ENCODE measurements at regions not wholly inside any gene's neighbourhood (a gene's known extent, or its start where the extent isn't known, plus 50 kb on each side); places are given as distances from the start of the nearest gene placed in this dataset.

DNA sequence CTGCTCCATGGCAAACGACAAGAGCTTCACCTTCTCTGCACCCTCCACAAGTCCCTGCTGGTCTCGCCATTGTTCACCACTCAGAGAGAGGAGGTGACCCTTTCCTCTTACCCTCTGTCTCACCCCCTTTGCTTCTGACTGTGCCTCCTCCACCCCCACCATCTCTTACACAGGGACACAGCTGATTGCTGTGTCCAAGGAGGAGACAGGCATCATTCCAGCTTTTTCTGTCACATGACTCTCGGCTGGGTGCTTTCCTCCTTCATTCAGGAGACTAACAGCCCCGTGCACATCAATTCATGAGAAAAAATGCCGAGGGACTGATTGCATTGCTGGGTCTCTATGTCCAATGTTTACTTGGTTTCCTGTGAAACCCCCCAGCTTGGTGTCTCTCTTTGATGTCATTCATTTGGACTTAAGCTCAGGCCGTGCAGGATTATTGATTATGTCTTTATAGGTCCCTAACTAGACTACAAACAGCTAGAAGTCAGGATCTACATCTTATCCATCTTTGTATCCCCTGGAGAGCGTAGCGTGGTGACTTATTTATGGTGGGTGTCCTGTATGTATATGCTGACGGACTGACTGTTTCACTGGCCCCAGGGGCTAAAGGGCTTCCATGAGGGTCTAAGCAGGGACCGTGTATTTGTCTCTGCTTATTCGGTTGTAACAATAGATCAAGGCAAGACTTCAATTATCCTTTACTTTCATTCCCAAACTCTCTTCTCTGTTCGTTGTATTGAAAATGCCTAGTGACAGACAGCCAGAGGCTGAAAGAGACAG is 82.2 kb upstream of the CDH13 start (continued):
- TF ChIP-seq, protein P1, sequence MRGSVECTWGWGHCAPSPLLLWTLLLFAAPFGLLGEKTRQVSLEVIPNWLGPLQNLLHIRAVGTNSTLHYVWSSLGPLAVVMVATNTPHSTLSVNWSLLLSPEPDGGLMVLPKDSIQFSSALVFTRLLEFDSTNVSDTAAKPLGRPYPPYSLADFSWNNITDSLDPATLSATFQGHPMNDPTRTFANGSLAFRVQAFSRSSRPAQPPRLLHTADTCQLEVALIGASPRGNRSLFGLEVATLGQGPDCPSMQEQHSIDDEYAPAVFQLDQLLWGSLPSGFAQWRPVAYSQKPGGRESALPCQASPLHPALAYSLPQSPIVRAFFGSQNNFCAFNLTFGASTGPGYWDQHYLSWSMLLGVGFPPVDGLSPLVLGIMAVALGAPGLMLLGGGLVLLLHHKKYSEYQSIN (CRISPR knock-in tag; IDR thresholded peaks at IDR 0.05; ENCODE audit: borderline replicate concordance) = no peak
- TF ChIP-seq ZNF205 (CRISPR knock-in tag; IDR thresholded peaks at IDR 0.05) = no peak
- no peak for TF ChIP-seq ZNF569 (CRISPR knock-in tag; IDR thresholded peaks at IDR 0.05; ENCODE audit: borderline replicate concordance)
- TF ChIP-seq HDAC6 (IDR thresholded peaks at IDR 0.05; ENCODE audit: low read depth, low read length) = no peak
- TF ChIP-seq ZNF619 (CRISPR knock-in tag; IDR thresholded peaks at IDR 0.05) = no peak
- TF ChIP-seq ZNF746 (CRISPR knock-in tag; IDR thresholded peaks at IDR 0.05) = no peak
- no peak for TF ChIP-seq AGO1 (IDR thresholded peaks at IDR 0.05; ENCODE audit: low read depth, low read length, poor library complexity, severe bottlenecking)

DNA sequence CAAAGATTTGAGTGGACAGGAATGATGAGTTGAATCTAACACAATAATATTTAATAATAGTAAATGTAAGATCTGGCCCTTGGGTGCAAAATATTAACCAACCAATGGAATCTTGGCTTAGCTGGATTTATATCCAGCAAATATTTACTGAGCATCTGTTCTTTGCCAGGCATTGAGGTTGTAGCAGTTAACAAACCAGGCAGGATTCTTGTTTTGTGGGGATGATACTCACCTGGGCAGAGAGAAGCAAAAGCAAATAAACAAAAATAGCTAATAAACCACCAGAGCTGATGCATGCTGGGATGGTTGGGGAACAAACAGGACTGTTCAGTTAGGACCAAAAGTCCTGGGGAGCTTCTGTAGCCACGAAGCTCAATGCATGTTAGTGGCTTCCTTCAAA is 84.1 kb upstream of the CDH13 start:
- intact Hi-C loops (cut with micrococcal nuclease; ENCODE audit: unreplicated experiment) = no loop called here
- CTCF ChIA-PET (ENCODE audit: low intra/inter-chr PET ratio, low total read pairs) = no interaction called here
- no peak overlapping the region for H2AFZ ChIP-seq (ENCODE audit: low read length)
- ATAC-seq (no peak), DNase-seq (ENCODE audit: low spot score) (no peak), FAIRE-seq (no peak)
- H3K27ac ChIP-seq (ENCODE audit: extremely low read length, insufficient read depth, low read length) = no peak overlapping the region
- H3K4me1 ChIP-seq (ENCODE audit: insufficient read depth, low read length) = no peaks in the 10 kb centered on the region
- H3K4me3 ChIP-seq (replicated peaks in 1 of 3; ENCODE audit: insufficient read depth in 1 of 3, low read depth in 2 of 3, low read length in 3 of 3) = no peak overlapping the region
- in situ Hi-C loops (cut with HindIII; ENCODE audit: extremely low pct_ligation_motif_present, low pct_unique_long_range_greater_than_20kb) = no loop called here
- POLR2A ChIA-PET = no interaction called here
- no peak overlapping the region for H3K4me2 ChIP-seq (ENCODE audit: low read depth, low read length)
- no peaks in the 10 kb centered on the region for H3K79me2 ChIP-seq (ENCODE audit: insufficient read depth, low read length)
- H4K20me1 ChIP-seq (ENCODE audit: insufficient read depth, low read length) = no peaks in the 10 kb centered on the region
- no peaks in the 10 kb centered on the region; a peak in 1 of 5 replicates for H3K36me3 ChIP-seq (replicated peaks in 1 of 2; ENCODE audit: control insufficient read depth in 1 of 2, insufficient read depth in 2 of 2, low read length in 2 of 2)
- peaks cover 0 to 3% of the 10 kb centered on the region in 2 experiments; a peak in 2 of 5 replicates for H3K27me3 ChIP-seq (ENCODE audit: control insufficient read depth in 1 of 2, insufficient read depth in 2 of 2, low read length in 2 of 2)
- 0% methylated on average over 1 of the region's 1 CpG for WGBS (ENCODE audit: low lambda C conversion rate)
- BruUV-seq (replicated peaks) = no TSS peak
- peaks cover 10% of the 10 kb centered on the region; the same call in 1 of the 2 replicates for H3K9me3 ChIP-seq (ENCODE audit: low read length)
- no peak overlapping the region for H3K9ac ChIP-seq (ENCODE audit: insufficient read depth, low read depth, low read length)
- no peak for TF ChIP-seq ATM (IDR thresholded peaks at IDR 0.05; ENCODE audit: borderline replicate concordance)
- TF ChIP-seq MAFK (conservative IDR thresholded peaks at IDR 0.05 in 1 of 2, IDR thresholded peaks at IDR 0.05 in 1 of 2; ENCODE audit: low read length in 2 of 2) = no peak
- no peak for TF ChIP-seq ZNF234 (CRISPR knock-in tag; conservative IDR thresholded peaks at IDR 0.05)
- no peak for TF ChIP-seq ELF1 (CRISPR knock-in tag; IDR thresholded peaks at IDR 0.05)
- TF ChIP-seq ESRRA (CRISPR knock-in tag; IDR thresholded peaks at IDR 0.05; ENCODE audit: low read depth) = no peak
- TF ChIP-seq, protein P2, sequence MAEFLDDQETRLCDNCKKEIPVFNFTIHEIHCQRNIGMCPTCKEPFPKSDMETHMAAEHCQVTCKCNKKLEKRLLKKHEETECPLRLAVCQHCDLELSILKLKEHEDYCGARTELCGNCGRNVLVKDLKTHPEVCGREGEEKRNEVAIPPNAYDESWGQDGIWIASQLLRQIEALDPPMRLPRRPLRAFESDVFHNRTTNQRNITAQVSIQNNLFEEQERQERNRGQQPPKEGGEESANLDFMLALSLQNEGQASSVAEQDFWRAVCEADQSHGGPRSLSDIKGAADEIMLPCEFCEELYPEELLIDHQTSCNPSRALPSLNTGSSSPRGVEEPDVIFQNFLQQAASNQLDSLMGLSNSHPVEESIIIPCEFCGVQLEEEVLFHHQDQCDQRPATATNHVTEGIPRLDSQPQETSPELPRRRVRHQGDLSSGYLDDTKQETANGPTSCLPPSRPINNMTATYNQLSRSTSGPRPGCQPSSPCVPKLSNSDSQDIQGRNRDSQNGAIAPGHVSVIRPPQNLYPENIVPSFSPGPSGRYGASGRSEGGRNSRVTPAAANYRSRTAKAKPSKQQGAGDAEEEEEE (CRISPR knock-in tag; IDR thresholded peaks at IDR 0.05; ENCODE audit: borderline replicate concordance) = no peak
- no peak for TF ChIP-seq ZNF274 (CRISPR knock-in tag; IDR thresholded peaks at IDR 0.05)
- TF ChIP-seq, protein P3, sequence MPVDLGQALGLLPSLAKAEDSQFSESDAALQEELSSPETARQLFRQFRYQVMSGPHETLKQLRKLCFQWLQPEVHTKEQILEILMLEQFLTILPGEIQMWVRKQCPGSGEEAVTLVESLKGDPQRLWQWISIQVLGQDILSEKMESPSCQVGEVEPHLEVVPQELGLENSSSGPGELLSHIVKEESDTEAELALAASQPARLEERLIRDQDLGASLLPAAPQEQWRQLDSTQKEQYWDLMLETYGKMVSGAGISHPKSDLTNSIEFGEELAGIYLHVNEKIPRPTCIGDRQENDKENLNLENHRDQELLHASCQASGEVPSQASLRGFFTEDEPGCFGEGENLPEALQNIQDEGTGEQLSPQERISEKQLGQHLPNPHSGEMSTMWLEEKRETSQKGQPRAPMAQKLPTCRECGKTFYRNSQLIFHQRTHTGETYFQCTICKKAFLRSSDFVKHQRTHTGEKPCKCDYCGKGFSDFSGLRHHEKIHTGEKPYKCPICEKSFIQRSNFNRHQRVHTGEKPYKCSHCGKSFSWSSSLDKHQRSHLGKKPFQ (CRISPR knock-in tag; IDR thresholded peaks at IDR 0.05; ENCODE audit: insufficient replicate concordance) = no peak
- TF ChIP-seq ZNF354B (CRISPR knock-in tag; IDR thresholded peaks at IDR 0.05) = no peak
